GM21515 (cell line): ENCODE measurements at regions not wholly inside any gene's neighbourhood (a gene's known extent, or its start where the extent isn't known, plus 50 kb on each side); places are given as distances from the start of the nearest gene placed in this dataset.
"Not testable (repeated sequence)": the region's sequence is repeated elsewhere in the genome, so short reads cannot be mapped to it uniquely, and the experiment has no call there.

Experiments
- ATAC-seq: cut with Tn5 transposase; IDR thresholded peaks from one replicate; pipeline ENCODE4 v1.9.1; 2021; ENCODE audit not compliant: unreplicated experiment

GRCh38 chr6:101011186-101011585, 130.1 kb upstream of the ASCC3 start:
- peak; percentile 97 for ATAC-seq

GRCh38 chr6:101013612-101014195, 132.6 kb upstream of the ASCC3 start:
- ATAC-seq: no peak

GRCh38 chr6:101015541-101015940, 134.4 kb upstream of the ASCC3 start:
- ATAC-seq: no peak

- ATAC-seq: no peak
Measured at GRCh38 chr6:101016163-101016562, 135.0 kb upstream of the ASCC3 start.

GRCh38 chr6:101018157-101018556, 137.0 kb upstream of the ASCC3 start:
- no peak for ATAC-seq

- ATAC-seq: no peak
Measured at GRCh38 chr6:101021504-101021903, 140.4 kb upstream of the ASCC3 start.

- ATAC-seq: no peak
Measured at GRCh38 chr6:101042966-101043365, 161.8 kb upstream of the ASCC3 start.

- ATAC-seq: no peak
Measured at GRCh38 chr6:101058296-101058695, 177.2 kb upstream of the ASCC3 start.

- ATAC-seq: no peak
Measured at GRCh38 chr6:101066481-101066880, 185.4 kb upstream of the ASCC3 start.

- ATAC-seq: no peak
Measured at GRCh38 chr6:101069191-101069795, 188.2 kb upstream of the ASCC3 start.

GRCh38 chr6:101070044-101070608, 189.0 kb upstream of the ASCC3 start:
- no peak for ATAC-seq

GRCh38 chr6:101077344-101077743, 196.2 kb upstream of the ASCC3 start:
- ATAC-seq: no peak

- no peak for ATAC-seq
Measured at GRCh38 chr6:101079696-101080270, 198.7 kb upstream of the ASCC3 start.

- no peak for ATAC-seq
Measured at GRCh38 chr6:101080597-101080996, 199.5 kb upstream of the ASCC3 start.

- no peak for ATAC-seq
Measured at GRCh38 chr6:101083533-101084175, 202.5 kb upstream of the ASCC3 start.

GRCh38 chr6:101085327-101085726, 204.2 kb upstream of the ASCC3 start:
- ATAC-seq: no peak

- ATAC-seq: no peak
Measured at GRCh38 chr6:101086473-101086872, 205.3 kb upstream of the ASCC3 start.

GRCh38 chr6:101088594-101088993, 207.5 kb upstream of the ASCC3 start:
- ATAC-seq: no peak

- no peak for ATAC-seq
Measured at GRCh38 chr6:101089640-101090039, 208.5 kb upstream of the ASCC3 start.

- ATAC-seq: no peak
Measured at GRCh38 chr6:101090281-101090680, 209.2 kb upstream of the ASCC3 start.

- ATAC-seq: not testable (repeated sequence)
Measured at GRCh38 chr6:101098605-101099004, 217.5 kb upstream of the ASCC3 start.

GRCh38 chr6:101102702-101103101, 221.6 kb upstream of the ASCC3 start:
- no peak for ATAC-seq
